Transverse colon (tissue), 4 donors: ENCODE measurements at regions not wholly inside any gene's neighbourhood (a gene's known extent, or its start where the extent isn't known, plus 50 kb on each side); places are given as distances from the start of the nearest gene placed in this dataset.

Source experiments
- DNase-seq: peaks from one replicate; pipeline ENCODE4 v3.0.0-alpha.2; 2019
- H3K27ac ChIP-seq, 4 donors: fragments of 200-600 bp; sonication (generic); 2 replicates each; pipeline ENCODE4 v1.5.1; 2016 to 2018; ENCODE audit warnings: inconsistent platforms in 4 of 4
- H3K27me3 ChIP-seq: fragments of 200-600 bp; sonication (generic); 2 replicates; pipeline ENCODE4 v1.5.1; 2017; ENCODE audit warnings: inconsistent platforms
- H3K36me3 ChIP-seq, 4 donors: fragments of 200-600 bp; sonication (generic); 2 replicates each; pipeline ENCODE4 v1.5.1; 2017 to 2019; ENCODE audit warnings: inconsistent platforms in 4 of 4
- H3K4me1 ChIP-seq, 4 donors: fragments of 200-600 bp; sonication (generic); 2 replicates each; pipeline ENCODE4 v1.5.1; 2017 to 2020; ENCODE audit warnings: inconsistent platforms in 4 of 4
- H3K4me3 ChIP-seq, 4 donors: fragments of 200-600 bp; sonication (generic); 1 replicate in 1 of 4; 2 replicates in 3 of 4; pipeline versions ENCODE4 v1.5.1 to v1.6.1; 2017 to 2019; ENCODE audit warnings: inconsistent platforms in 4 of 4
- H3K9me3 ChIP-seq, 2 donors: fragments of 200-600 bp; sonication (generic); 2 replicates each; pipeline ENCODE4 v1.5.1; 2017 to 2019; ENCODE audit warnings: inconsistent platforms in 2 of 2
- CTCF ChIP-seq, 5 experiments: fragments of 200-600 bp in 3 of 5; fragments of 450-650 bp in 2 of 5; sonication (generic) in 3 of 5; IDR thresholded peaks; 1 replicate in 2 of 5; 2 replicates in 3 of 5; pipeline ENCODE4 v1.5.1; 2016 to 2017; ENCODE audit warnings: antibody characterized with exemption in 5 of 5, inconsistent platforms in 3 of 5, mild to moderate bottlenecking in 2 of 5, moderate library complexity in 1 of 5
- EP300 ChIP-seq: sonication (generic); formaldehyde crosslinking; IDR thresholded peaks from one replicate; pipeline ENCODE4 v1.6.1; 2017; ENCODE audit warnings: antibody characterized with exemption, low read depth
- POLR2A ChIP-seq: fragments of 450-650 bp; IDR thresholded peaks from one replicate; pipeline ENCODE4 v1.6.1; 2016; ENCODE audit warnings: antibody characterized with exemption, mild to moderate bottlenecking, moderate library complexity
- POLR2AphosphoS5 ChIP-seq, 3 donors: sonication (generic); formaldehyde crosslinking; IDR thresholded peaks; one replicate each; pipeline ENCODE4 v1.6.1; 2016; ENCODE audit warnings: antibody characterized with exemption in 3 of 3
- WGBS, 2 donors: methylation state at CpG; one replicate each; pipeline ENCODE4 v1.1.5; 2018; ENCODE audit warnings: low coverage in 1 of 2; 5-methylcytosine and 5-hydroxymethylcytosine counted together
- in situ Hi-C, 4 donors: fragments of 200-750 bp; cut with MboI; loops; one replicate each; pipeline versions ENCODE4 v1.15.0 to v1.15.1; 2017; ENCODE audit warnings: low sequenced_read_pairs in 3 of 4, low pct_ligation_motif_present in 1 of 4, low pct_unique_long_range_greater_than_20kb in 1 of 4
- intact Hi-C: fragments of 100-400 bp; cut with DNase I; formaldehyde crosslinking; loops from one replicate; pipeline ENCODE4 v1.15.1; 2023; ENCODE audit warnings: low total_unique reads

- in situ Hi-C loops = no loop called here
These were observed 1610.1 kb upstream of the PCDH20 start for GRCh38 chr13:63025741-63026140.

GRCh38 chr13:63024458-63024857 is 1608.8 kb upstream of the PCDH20 start:
- no peak overlapping the region for H3K4me3 ChIP-seq
- no peak for DNase-seq
- TF ChIP-seq EP300 (no peak), POLR2A (no peak), POLR2AphosphoS5 (IDR thresholded peaks at IDR 0.05) (no peak), CTCF (IDR thresholded peaks at IDR 0.05) (no peak)
- no peaks in the 10 kb centered on the region for H3K4me1 ChIP-seq
- in situ Hi-C loops = no loop called here
- 52 to 67% methylated on average over 3 of the region's 3 CpGs for WGBS, 2 donors
- no peaks in the 10 kb centered on the region for H3K27me3 ChIP-seq
- intact Hi-C loops = no loop called here
- H3K9me3 ChIP-seq = no peaks in the 10 kb centered on the region
- no peak overlapping the region for H3K27ac ChIP-seq
- H3K36me3 ChIP-seq = no peaks in the 10 kb centered on the region

More at GRCh38 chr13:63025741-63026140, 1610.1 kb upstream of the PCDH20 start:
- no peak overlapping the region for H3K4me3 ChIP-seq
- DNase-seq = no peak
- no peak overlapping the region for H3K27ac ChIP-seq
- no peaks in the 10 kb centered on the region for H3K27me3 ChIP-seq
- H3K9me3 ChIP-seq = no peaks in the 10 kb centered on the region
- intact Hi-C loops = no loop called here
- no peaks in the 10 kb centered on the region for H3K36me3 ChIP-seq
- TF ChIP-seq CTCF (IDR thresholded peaks at IDR 0.05) (no peak), POLR2A (no peak), POLR2AphosphoS5 (IDR thresholded peaks at IDR 0.05) (no peak), EP300 (no peak)
- 75 to 84% methylated on average over 1 of the region's 1 CpG for WGBS, 2 donors
- no peaks in the 10 kb centered on the region for H3K4me1 ChIP-seq

GRCh38 chr13:63011996-63012395 is 1596.3 kb upstream of the PCDH20 start:
- 82 to 100% methylated on average over 1 to 2 of the region's 2 CpGs for WGBS, 2 donors
- no peak for TF ChIP-seq EP300
- TF ChIP-seq POLR2A = no peak
- TF ChIP-seq CTCF (IDR thresholded peaks at IDR 0.05) = no peak
- TF ChIP-seq POLR2AphosphoS5 (IDR thresholded peaks at IDR 0.05) = no peak
- Histone ChIP-seq H3K4me1 (no peaks in the 10 kb centered on the region), H3K9me3 (peaks cover 11 to 17% of the 10 kb centered on the region in 2 donors), H3K4me3 (no peak overlapping the region), H3K36me3 (no peaks in the 10 kb centered on the region), H3K27ac (no peak overlapping the region), H3K27me3 (no peaks in the 10 kb centered on the region)
- intact Hi-C loops = no loop called here
- in situ Hi-C loops = no loop called here
- DNase-seq = no peak

GRCh38 chr13:63010072-63010658 is 1594.5 kb upstream of the PCDH20 start:
- H3K27ac ChIP-seq = no peak overlapping the region
- TF ChIP-seq CTCF (IDR thresholded peaks at IDR 0.05) (no peak), EP300 (no peak), POLR2AphosphoS5 (IDR thresholded peaks at IDR 0.05) (no peak), POLR2A (no peak)
- H3K9me3 ChIP-seq = peaks cover 11 to 22% of the 10 kb centered on the region in 2 donors
- H3K4me1 ChIP-seq = no peaks in the 10 kb centered on the region
- no peak for DNase-seq
- no peaks in the 10 kb centered on the region for H3K27me3 ChIP-seq
- no peak overlapping the region for H3K4me3 ChIP-seq
- in situ Hi-C loops = no loop called here
- intact Hi-C loops = no loop called here
- no peaks in the 10 kb centered on the region for H3K36me3 ChIP-seq
